K562 (cell line): ENCODE measurements at regions not wholly inside any gene's neighbourhood (a gene's known extent, or its start where the extent isn't known, plus 50 kb on each side); places are given as distances from the start of the nearest gene placed in this dataset.

Source experiments
- ATAC-seq: fragments of 200-7000 bp; cut with Tn5 transposase; 3 replicates; pipeline ENCODE4 v1.9.1; 2020; ENCODE audit warnings: moderate library complexity
- BruUV-seq: library from RNA; stranded (reverse); fragments of 400-500 nt; replicated peaks from 2 replicates; lab custom pipeline; 2021; lab: Mats Ljungman, UMichigan
- CTCF ChIA-PET: fragments of 300-600 bp; formaldehyde crosslinking; extraction: SDS; loops from one replicate; lab custom pipeline; 2021; ENCODE audit warnings: low intra/inter-chr PET ratio; lab: Yijun Ruan, JAX
- POLR2A ChIA-PET: fragments of 300-600, 350-650 bp; sonication (Branson Sonifier 250); formaldehyde crosslinking; extraction: SDS; loops from one replicate; lab custom pipeline; 2021; ENCODE audit warnings: antibody characterized with exemption, inconsistent platforms; lab: Yijun Ruan, JAX
- DNase-seq, 4 experiments: peaks; one replicate each; pipeline versions ENCODE4 v3.0.0 to v3.0.0-alpha.2; 2011 to 2018; ENCODE audit warnings: low spot score in 3 of 4, mixed read lengths in 3 of 4; ENCODE audit errors: extremely low read depth in 1 of 4
- FAIRE-seq: peaks from 2 replicates; lab custom pipeline; 2011; peaks lifted over from hg19 to GRCh38; lab: Jason Lieb, UNC
- H2AFZ ChIP-seq: 2 replicates; pipeline ENCODE4 v1.6.0; 2011; ENCODE audit warnings: low read depth, low read length, control low read depth, inconsistent platforms
- H3K27ac ChIP-seq: fragments of 200-600 bp; 3 replicates; pipeline ENCODE4 v1.8.0; 2011; ENCODE audit warnings: low read depth, mild to moderate bottlenecking, control low read depth, inconsistent platforms, low read length, moderate library complexity, mixed read lengths; ENCODE audit errors: extremely low read depth
- H3K27me3 ChIP-seq, 2 experiments: fragments of 300-600 bp in 1 of 2; 2 replicates in 1 of 2; 3 replicates in 1 of 2; pipeline versions ENCODE4 v1.6.0 to v1.8.0; 2011; ENCODE audit warnings: inconsistent platforms in 2 of 2, low read length in 2 of 2, mild to moderate bottlenecking in 1 of 2, mixed read lengths in 1 of 2, moderate library complexity in 1 of 2; ENCODE audit not compliant: control insufficient read depth in 2 of 2, insufficient read depth in 2 of 2
- H3K36me3 ChIP-seq: fragments of 300-600 bp; 3 replicates; pipeline ENCODE4 v1.8.0; 2011; ENCODE audit warnings: mild to moderate bottlenecking, low read length, inconsistent platforms; ENCODE audit not compliant: control insufficient read depth, insufficient read depth
- H3K4me1 ChIP-seq, 2 experiments: fragments of 200-600 bp in 1 of 2; replicated peaks in 1 of 2; 2 replicates in 1 of 2; 3 replicates in 1 of 2; pipeline versions ENCODE4 v1.5.1 to v1.8.0; 2011; ENCODE audit warnings: inconsistent platforms in 2 of 2, low read length in 2 of 2, mild to moderate bottlenecking in 1 of 2, mixed read lengths in 1 of 2, moderate library complexity in 1 of 2; ENCODE audit not compliant: control insufficient read depth in 2 of 2, insufficient read depth in 2 of 2
- H3K4me2 ChIP-seq: 2 replicates; pipeline ENCODE4 v1.6.1; 2011; ENCODE audit warnings: low read length, control low read depth, inconsistent platforms, mixed read lengths; ENCODE audit not compliant: insufficient read depth
- H3K4me3 ChIP-seq: fragments of 200-600 bp; sonication (generic), shearing (Covaris generic); 2 replicates; pipeline ENCODE4 v1.5.1; 2016; ENCODE audit warnings: control low read depth, inconsistent platforms
- H3K79me2 ChIP-seq: fragments of 200-600 bp; 3 replicates; pipeline ENCODE4 v1.8.0; 2011; ENCODE audit warnings: low read length, inconsistent platforms; ENCODE audit not compliant: control insufficient read depth, insufficient read depth
- H3K9ac ChIP-seq, 2 experiments: 2 replicates each; pipeline versions ENCODE4 v1.6.0 to v1.6.1; 2011; ENCODE audit warnings: low read depth in 2 of 2, low read length in 2 of 2, control low read depth in 1 of 2, inconsistent platforms in 1 of 2, mild to moderate bottlenecking in 1 of 2, mixed read lengths in 1 of 2; ENCODE audit not compliant: insufficient read depth in 1 of 2
- H3K9me1 ChIP-seq: one replicate; pipeline ENCODE4 v1.6.0; 2011; ENCODE audit warnings: inconsistent platforms, mild to moderate bottlenecking, low read length, moderate library complexity; ENCODE audit not compliant: control insufficient read depth, insufficient read depth
- H3K9me3 ChIP-seq: replicated peaks from 2 replicates; pipeline ENCODE4 v1.5.1; 2011; ENCODE audit warnings: low read depth, low read length, inconsistent platforms; ENCODE audit not compliant: control insufficient read depth, insufficient read depth
- H4K20me1 ChIP-seq: replicated peaks from 2 replicates; pipeline ENCODE4 v1.6.1; 2011; ENCODE audit warnings: low read length, inconsistent platforms, mixed read lengths; ENCODE audit not compliant: control insufficient read depth, insufficient read depth
- ADNP ChIP-seq: fragments of 200-800 bp; sonication (Bioruptor generic); IDR thresholded peaks from 2 replicates; pipeline ENCODE4 v1.6.1; 2016; ENCODE audit warnings: missing genetic modification characterization, missing compliant biosample characterization
- CEBPB ChIP-seq: fragments of 450-650 bp; IDR thresholded peaks from 2 replicates; pipeline ENCODE4 v1.6.1; 2016; ENCODE audit warnings: missing genetic modification characterization, missing compliant biosample characterization
- ETV5 ChIP-seq: sonication (generic); formaldehyde crosslinking; IDR thresholded peaks from 2 replicates; pipeline ENCODE4 v1.4.0; 2020; ENCODE audit warnings: low read depth, mild to moderate bottlenecking, missing genetic modification reagents
- HNRNPLL ChIP-seq: fragments of 200-400 bp; formaldehyde crosslinking; IDR thresholded peaks from 2 replicates; pipeline ENCODE4 v1.6.1; 2017; ENCODE audit warnings: low read length, low read depth, mild to moderate bottlenecking; ENCODE audit not compliant: poor library complexity, severe bottlenecking
- MCM7 ChIP-seq, 2 experiments: fragments of 450-650 bp; IDR thresholded peaks; 2 replicates each; pipeline ENCODE4 v1.6.1; 2016 to 2018
- MXI1 ChIP-seq: IDR thresholded peaks from 2 replicates; pipeline ENCODE4 v1.6.1; 2011; ENCODE audit warnings: low read depth, mild to moderate bottlenecking, improper control_type of control experiment, low read length
- SUPT5H ChIP-seq: fragments of 450-650 bp; IDR thresholded peaks from 2 replicates; pipeline ENCODE4 v1.6.1; 2016
- TCF7 ChIP-seq: sonication (generic); IDR thresholded peaks from 2 replicates; pipeline ENCODE4 v1.6.1; 2016; ENCODE audit warnings: antibody characterized with exemption, borderline replicate concordance
- TSC22D4 ChIP-seq: fragments of 450-650 bp; IDR thresholded peaks from 2 replicates; pipeline ENCODE4 v1.6.1; 2016; ENCODE audit warnings: missing genetic modification characterization, missing biosample characterization, control low read depth
- ZBTB33 ChIP-seq: sonication (generic); formaldehyde crosslinking; IDR thresholded peaks from 2 replicates; pipeline ENCODE4 v1.8.1; 2023; ENCODE audit warnings: mild to moderate bottlenecking, missing genetic modification reagents
- ZC3H8 ChIP-seq: fragments of 450-650 bp; IDR thresholded peaks from 2 replicates; pipeline ENCODE4 v1.6.1; 2017
- ZNF124 ChIP-seq: sonication (generic); formaldehyde crosslinking; IDR thresholded peaks from 2 replicates; pipeline ENCODE4 v1.8.1; 2022; ENCODE audit warnings: missing genetic modification reagents
- ZNF134 ChIP-seq: fragments of 250-450 bp; sonication (Bioruptor Pico); conservative IDR thresholded peaks from 2 replicates; pipeline ENCODE4 v1.4.0; 2020
- ZNF197 ChIP-seq: fragments of 200-800 bp; sonication (Bioruptor generic); IDR thresholded peaks from 2 replicates; pipeline ENCODE4 v1.6.1; 2016; ENCODE audit warnings: low read depth, missing genetic modification characterization, missing compliant biosample characterization
- ZNF431 ChIP-seq: sonication (generic); formaldehyde crosslinking; IDR thresholded peaks from 2 replicates; pipeline ENCODE4 v1.8.0; 2022; ENCODE audit warnings: mild to moderate bottlenecking, missing genetic modification reagents
- ZNF445 ChIP-seq: fragments of 250-450 bp; sonication (Bioruptor Pico); IDR thresholded peaks from 2 replicates; pipeline ENCODE4 v1.4.0; 2020; ENCODE audit warnings: low read depth, mild to moderate bottlenecking, moderate library complexity
- ZNF695 ChIP-seq: fragments of 450-650 bp; formaldehyde crosslinking; IDR thresholded peaks from 2 replicates; pipeline ENCODE4 v1.4.0; 2020; ENCODE audit warnings: mild to moderate bottlenecking, moderate library complexity
- ZNF778 ChIP-seq: fragments of 450-650 bp; formaldehyde crosslinking; IDR thresholded peaks from 2 replicates; pipeline ENCODE4 v1.4.0; 2020; ENCODE audit warnings: mild to moderate bottlenecking, moderate library complexity
- WGBS: fragments of 100-300 bp; shearing (Covaris generic); methylation state at CpG from one replicate; pipeline ENCODE4 v1.1.6; 2016; ENCODE audit warnings: low coverage, mixed read lengths; ENCODE audit not compliant: insufficient coverage; ENCODE audit errors: missing lambda C conversion rate; 5-methylcytosine and 5-hydroxymethylcytosine counted together
- in situ Hi-C: fragments of 300-500 bp; cut with MboI; formaldehyde crosslinking; loops from 4 replicates; pipeline ENCODE4 v1.15.0; 2018; ENCODE audit warnings: inconsistent platforms, mixed read lengths
- intact Hi-C: fragments of 100-400 bp; cut with micrococcal nuclease; formaldehyde crosslinking; loops from 2 replicates; pipeline ENCODE4 v1.14.2; 2022
- TF ChIP-seq, protein P1 (sequence below): sonication (generic); formaldehyde crosslinking; IDR thresholded peaks from 2 replicates; pipeline ENCODE4 v1.8.1; 2023; ENCODE audit warnings: mild to moderate bottlenecking, missing genetic modification reagents, moderate library complexity

DNA sequence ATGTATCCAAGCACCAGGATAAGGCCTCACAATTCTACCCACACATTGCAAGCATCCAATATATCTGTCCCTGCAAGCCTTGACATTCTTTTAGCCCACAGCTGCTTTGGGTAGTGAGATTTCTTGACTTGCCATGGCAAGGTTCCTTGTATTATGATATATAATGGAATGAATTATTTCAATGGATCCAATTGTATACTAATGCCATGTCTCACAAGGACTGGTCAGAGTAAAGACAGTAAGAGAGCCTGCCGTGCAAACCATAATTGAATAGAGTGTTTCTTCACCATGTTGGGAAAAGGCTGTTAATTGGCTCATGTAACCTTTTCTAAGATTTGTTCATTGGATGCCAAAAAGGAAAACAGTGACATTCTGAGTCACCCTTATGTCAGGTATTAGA, 64.3 kb upstream of the RBBP8 start:
- intact Hi-C loops (no loop called here), in situ Hi-C loops (no loop called here)
- FAIRE-seq (no peak), DNase-seq (no peak), ATAC-seq (no peak)
- no peaks in the 10 kb centered on the region for H3K4me1 ChIP-seq
- H3K79me2 ChIP-seq, result no peaks in the 10 kb centered on the region
- no peak overlapping the region for H2AFZ ChIP-seq
- no peak overlapping the region for H3K4me2 ChIP-seq
- H3K36me3 ChIP-seq, result no peaks in the 10 kb centered on the region
- H3K9ac ChIP-seq, result no peak overlapping the region
- no peak overlapping the region for H3K27ac ChIP-seq
- H3K9me3 ChIP-seq, result no peaks in the 10 kb centered on the region
- CTCF ChIA-PET, result no interaction called here
- TF ChIP-seq ZNF197, result no peak
- TF ChIP-seq CEBPB, result no peak
- TF ChIP-seq MXI1, result no peak
- no peak for TF ChIP-seq ZNF695
- TF ChIP-seq HNRNPLL, result no peak
- no peak for TF ChIP-seq ZNF778 (CRISPR knock-in tag)
- TF ChIP-seq TCF7, result no peak
- no peak for TF ChIP-seq ZC3H8
- TF ChIP-seq ZNF445 (CRISPR knock-in tag), result no peak
- TF ChIP-seq MCM7 (IDR thresholded peaks at IDR 0.05), result no peak
- TF ChIP-seq TSC22D4 (tag), result no peak
- TF ChIP-seq ZBTB33 (CRISPR knock-in tag), result no peak
- TF ChIP-seq SUPT5H, result no peak
- TF ChIP-seq ZNF134 (CRISPR knock-in tag), result no peak
- no peak for TF ChIP-seq ZNF124
- TF ChIP-seq, protein P1, sequence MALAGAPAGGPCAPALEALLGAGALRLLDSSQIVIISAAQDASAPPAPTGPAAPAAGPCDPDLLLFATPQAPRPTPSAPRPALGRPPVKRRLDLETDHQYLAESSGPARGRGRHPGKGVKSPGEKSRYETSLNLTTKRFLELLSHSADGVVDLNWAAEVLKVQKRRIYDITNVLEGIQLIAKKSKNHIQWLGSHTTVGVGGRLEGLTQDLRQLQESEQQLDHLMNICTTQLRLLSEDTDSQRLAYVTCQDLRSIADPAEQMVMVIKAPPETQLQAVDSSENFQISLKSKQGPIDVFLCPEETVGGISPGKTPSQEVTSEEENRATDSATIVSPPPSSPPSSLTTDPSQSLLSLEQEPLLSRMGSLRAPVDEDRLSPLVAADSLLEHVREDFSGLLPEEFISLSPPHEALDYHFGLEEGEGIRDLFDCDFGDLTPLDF, result no peak
- TF ChIP-seq ZNF431, result no peak
- no peak for TF ChIP-seq ADNP (tag)
- no peak for TF ChIP-seq ETV5 (CRISPR knock-in tag)
- POLR2A ChIA-PET, result no interaction called here
- H3K27me3 ChIP-seq, result no peaks in the 10 kb centered on the region
- no TSS peak for BruUV-seq
- no peaks in the 10 kb centered on the region for H4K20me1 ChIP-seq
- WGBS, result 0% methylated on average over 1 of the region's 1 CpG
- H3K4me3 ChIP-seq, result no peak overlapping the region
- no peaks in the 10 kb centered on the region for H3K9me1 ChIP-seq
